Spleen (tissue), 11 donors: ENCODE measurements at regions not wholly inside any gene's neighbourhood (a gene's known extent, or its start where the extent isn't known, plus 50 kb on each side); places are given as distances from the start of the nearest gene placed in this dataset.

Experiments used
- DNase-seq: peaks from one replicate; pipeline ENCODE4 v3.0.0-alpha.2; 2020
- H3K27ac ChIP-seq, 8 donors: fragments of 200-600 bp; sonication (generic) in 7 of 8; 1 replicate in 4 of 8; 2 replicates in 4 of 8; pipeline versions ENCODE4 v1.5.0 to v1.8.0; 2016 to 2021; ENCODE audit warnings: inconsistent platforms in 4 of 8, mild to moderate bottlenecking in 4 of 8, moderate library complexity in 1 of 8
- H3K27me3 ChIP-seq, 7 donors: fragments of 200-600 bp; sonication (generic) in 6 of 7; replicated peaks in 1 of 7; 1 replicate in 4 of 7; 2 replicates in 3 of 7; pipeline versions ENCODE4 v1.5.0 to v1.8.0; 2016 to 2021; ENCODE audit warnings: inconsistent platforms in 3 of 7, mild to moderate bottlenecking in 1 of 7
- H3K36me3 ChIP-seq, 6 donors: fragments of 200-600 bp; sonication (generic) in 5 of 6; 1 replicate in 4 of 6; 2 replicates in 2 of 6; pipeline versions ENCODE4 v1.5.0 to v1.8.0; 2016 to 2021; ENCODE audit warnings: inconsistent platforms in 2 of 6
- H3K4me1 ChIP-seq, 6 donors: fragments of 200-600 bp; sonication (generic) in 5 of 6; 1 replicate in 3 of 6; 2 replicates in 3 of 6; pipeline versions ENCODE4 v1.5.0 to v1.8.0; 2016 to 2021; ENCODE audit warnings: inconsistent platforms in 3 of 6
- H3K4me3 ChIP-seq, 8 donors: fragments of 200-600 bp; sonication (generic) in 7 of 8; 1 replicate in 4 of 8; 2 replicates in 4 of 8; pipeline versions ENCODE4 v1.5.0 to v1.8.0; 2016 to 2021; ENCODE audit warnings: inconsistent platforms in 4 of 8, mild to moderate bottlenecking in 4 of 8, moderate library complexity in 2 of 8
- H3K9me3 ChIP-seq, 8 donors: fragments of 200-600 bp; sonication (generic) in 7 of 8; 1 replicate in 4 of 8; 2 replicates in 4 of 8; pipeline versions ENCODE4 v1.5.0 to v1.8.0; 2016 to 2021; ENCODE audit warnings: inconsistent platforms in 4 of 8
- CTCF ChIP-seq, 11 experiments: fragments of 200-600 bp in 7 of 11; fragments of 450-650 bp in 4 of 11; sonication (generic) in 4 of 11; IDR thresholded peaks in 8 of 11; conservative IDR thresholded peaks in 3 of 11; 1 replicate in 7 of 11; 2 replicates in 4 of 11; pipeline versions ENCODE4 v1.4.0 to v1.8.0; 2016 to 2021; ENCODE audit warnings: antibody characterized with exemption in 11 of 11, inconsistent platforms in 4 of 11, mild to moderate bottlenecking in 1 of 11
- POLR2A ChIP-seq, 3 donors: fragments of 450-650 bp; IDR thresholded peaks; one replicate each; pipeline ENCODE4 v1.5.1; 2017; ENCODE audit warnings: antibody characterized with exemption in 3 of 3, mild to moderate bottlenecking in 1 of 3
- POLR2AphosphoS5 ChIP-seq, 3 donors: sonication (generic); formaldehyde crosslinking; IDR thresholded peaks; one replicate each; pipeline ENCODE4 v1.5.1; 2017; ENCODE audit warnings: antibody characterized with exemption in 3 of 3
- WGBS, 5 donors: extraction: QIAGEN DNeasy Blood & Tissue Kit in 3 of 5; methylation state at CpG; one replicate each; pipeline versions ENCODE4 v1.1.5 to v1.1.7; 2013 to 2018; 5-methylcytosine and 5-hydroxymethylcytosine counted together
- intact Hi-C: fragments of 100-400 bp; cut with DNase I; formaldehyde crosslinking; loops from one replicate; pipeline ENCODE4 v1.15.0; 2023; ENCODE audit warnings: low total_unique reads
- donor health status: healthy with polysubstance abuse.
- donor health status: DM: no; HTN: no; CAD: no; lungs with moderate emphysema.
- donor health status: DM: no; HTN: no; CAD: no.
- donor health status: Bipolar disorder and iron deficiency.
- donor health status: healthy.
- donor health status: DM: no; HTN: no; CAD: no.
- donor health status: DM: yes; HTN: yes; CAD: no.

GRCh38 chr7:33701189-33701740, 204.1 kb upstream of the BMPER start:
- TF ChIP-seq POLR2A (IDR thresholded peaks at IDR 0.05) (no peak), CTCF (IDR thresholded peaks at IDR 0.05 in 8 of 11, conservative IDR thresholded peaks at IDR 0.05 in 3 of 11) (no peak), POLR2AphosphoS5 (IDR thresholded peaks at IDR 0.05) (no peak)
- intact Hi-C loops, result no loop called here
- Histone ChIP-seq H3K9me3 (peaks cover 2 to 39% (median 27%) of the 10 kb centered on the region in 8 donors), H3K27ac (no peak overlapping the region), H3K4me1 (peaks cover 0 to 5% (median 1%) of the 10 kb centered on the region in 6 donors), H3K36me3 (peaks cover 0 to 8% (median 0%) of the 10 kb centered on the region in 6 donors), H3K4me3 (no peak overlapping the region), H3K27me3 (no peaks in the 10 kb centered on the region)
- no peak for DNase-seq
- 77 to 93% (median 79%) methylated on average over 7 of the region's 7 CpGs for WGBS, 5 donors

GRCh38 chr7:33701927-33702326, 203.4 kb upstream of the BMPER start:
- Histone ChIP-seq H3K27ac (peak overlapping the region in 1 of 8 donors; percentile 28), H3K9me3 (peaks cover 2 to 39% (median 27%) of the 10 kb centered on the region in 8 donors), H3K27me3 (no peaks in the 10 kb centered on the region), H3K4me1 (peaks cover 0 to 9% (median 5%) of the 10 kb centered on the region in 6 donors), H3K4me3 (no peak overlapping the region), H3K36me3 (peaks cover 0 to 8% (median 0%) of the 10 kb centered on the region in 6 donors)
- TF ChIP-seq POLR2AphosphoS5 (IDR thresholded peaks at IDR 0.05) (no peak), POLR2A (IDR thresholded peaks at IDR 0.05) (no peak), CTCF (IDR thresholded peaks at IDR 0.05 in 8 of 11, conservative IDR thresholded peaks at IDR 0.05 in 3 of 11) (no peak)
- DNase-seq, result no peak
- intact Hi-C loops, result no loop called here
- 75 to 98% (median 85%) methylated on average over 2 of the region's 2 CpGs for WGBS, 5 donors

GRCh38 chr7:33702514-33703054, 202.8 kb upstream of the BMPER start:
- Histone ChIP-seq H3K4me3 (no peak overlapping the region), H3K4me1 (peaks cover 0 to 16% (median 7%) of the 10 kb centered on the region in 6 donors), H3K9me3 (peaks cover 2 to 39% (median 27%) of the 10 kb centered on the region in 8 donors), H3K36me3 (peaks cover 0 to 8% (median 0%) of the 10 kb centered on the region in 6 donors), H3K27ac (peak overlapping the region in 1 of 8 donors; percentile 28), H3K27me3 (no peaks in the 10 kb centered on the region)
- no peak for TF ChIP-seq POLR2A (IDR thresholded peaks at IDR 0.05)
- no peak for TF ChIP-seq POLR2AphosphoS5 (IDR thresholded peaks at IDR 0.05)
- TF ChIP-seq CTCF (IDR thresholded peaks at IDR 0.05 in 8 of 11, conservative IDR thresholded peaks at IDR 0.05 in 3 of 11), result no peak
- 76 to 86% (median 82%) methylated on average over 3 of the region's 3 CpGs for whole genome bisulfite sequencing, 5 donors
- no peak for DNase-seq
- intact Hi-C loops, result no loop called here

GRCh38 chr7:33705333-33705833, 200.0 kb upstream of the BMPER start:
- no peak for TF ChIP-seq POLR2AphosphoS5 (IDR thresholded peaks at IDR 0.05)
- no peak for TF ChIP-seq CTCF (IDR thresholded peaks at IDR 0.05 in 8 of 11, conservative IDR thresholded peaks at IDR 0.05 in 3 of 11)
- no peak for TF ChIP-seq POLR2A (IDR thresholded peaks at IDR 0.05)
- Histone ChIP-seq H3K4me1 (peaks cover 0 to 21% (median 7%) of the 10 kb centered on the region in 6 donors), H3K9me3 (peaks cover 2 to 24% (median 18%) of the 10 kb centered on the region in 8 donors), H3K27ac (peak overlapping the region in 3 of 8 donors; percentile 4 to 47 (median 26)), H3K4me3 (no peak overlapping the region), H3K27me3 (no peaks in the 10 kb centered on the region), H3K36me3 (peaks cover 0 to 8% (median 0%) of the 10 kb centered on the region in 6 donors)
- intact Hi-C loops, result no loop called here
- DNase-seq, result no peak
- 68 to 86% (median 73%) methylated on average over 5 of the region's 5 CpGs for WGBS, 5 donors
